Coronary artery (tissue), 2 donors: ENCODE measurements at regions not wholly inside any gene's neighbourhood (a gene's known extent, or its start where the extent isn't known, plus 50 kb on each side); places are given as distances from the start of the nearest gene placed in this dataset.

Experiments
- DNase-seq: peaks from one replicate; pipeline ENCODE4 v3.0.0-alpha.2; 2017; ENCODE audit warnings: low spot score
- H3K27ac ChIP-seq, 2 donors: fragments of 200-600 bp; sonication (generic); one replicate each; pipeline ENCODE4 v1.5.1; 2016 to 2019
- H3K4me3 ChIP-seq: fragments of 200-600 bp; sonication (generic); 2 replicates; pipeline ENCODE4 v1.5.1; 2016; ENCODE audit warnings: mild to moderate bottlenecking, moderate library complexity
- CTCF ChIP-seq: fragments of 200-600 bp; sonication (generic); IDR thresholded peaks from one replicate; pipeline ENCODE4 v1.5.1; 2019; ENCODE audit warnings: antibody characterized with exemption

DNA sequence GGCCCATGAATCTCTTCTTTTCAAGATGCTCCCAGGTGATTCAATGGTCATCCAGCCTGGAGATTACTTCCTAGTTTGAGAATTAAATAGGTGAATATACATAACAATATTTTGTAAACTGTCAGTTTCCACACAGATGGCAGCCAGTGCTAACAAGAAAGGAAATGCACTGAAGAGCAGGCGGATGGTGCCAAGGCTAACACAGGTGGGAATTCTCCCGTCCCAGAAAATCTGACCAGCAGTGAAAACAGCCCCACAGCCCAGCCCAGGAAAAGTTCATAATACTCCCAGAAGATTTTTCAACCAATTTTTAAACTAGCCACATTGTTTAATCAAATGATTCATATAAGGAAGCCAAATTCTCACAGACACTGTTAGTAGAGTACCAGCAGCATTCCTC is 387.2 kb upstream of the GATB start:
- no peak for DNase-seq
- no peak overlapping the region for H3K4me3 ChIP-seq
- TF ChIP-seq CTCF = no peak
- no peak overlapping the region for H3K27ac ChIP-seq

GRCh38 chr4:152146244-152146643 is 385.4 kb upstream of the GATB start:
- TF ChIP-seq CTCF = no peak
- H3K27ac ChIP-seq = no peak overlapping the region
- no peak overlapping the region for H3K4me3 ChIP-seq
- DNase-seq = no peak

GRCh38 chr4:152143806-152144205 is 383.0 kb upstream of the GATB start:
- no peak overlapping the region for H3K4me3 ChIP-seq
- no peak overlapping the region for H3K27ac ChIP-seq
- DNase-seq = no peak
- no peak for TF ChIP-seq CTCF

DNA sequence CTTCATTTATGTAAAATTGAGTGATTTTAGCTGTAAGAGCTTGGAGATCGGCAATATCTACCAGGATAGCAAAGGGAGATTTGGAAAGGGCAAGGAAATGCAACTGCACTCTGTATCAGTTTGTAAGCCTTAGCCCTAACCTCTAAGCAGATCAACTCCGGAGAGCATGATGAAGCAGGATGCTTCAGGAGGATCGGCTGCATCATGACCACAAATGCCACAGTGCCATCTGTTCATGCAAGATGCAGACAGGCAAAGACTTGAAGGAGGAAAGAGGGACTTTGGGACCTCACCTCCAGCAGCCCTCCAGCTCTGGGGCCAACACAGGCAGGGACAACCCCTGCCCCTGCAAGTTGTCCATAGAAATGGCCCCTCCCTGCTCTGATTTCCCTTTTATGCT is 377.6 kb upstream of the GATB start:
- no peak for TF ChIP-seq CTCF
- H3K27ac ChIP-seq = no peak overlapping the region
- DNase-seq = no peak
- no peak overlapping the region for H3K4me3 ChIP-seq

GRCh38 chr4:152132776-152133175 is 372.0 kb upstream of the GATB start:
- TF ChIP-seq CTCF = no peak
- Histone ChIP-seq H3K4me3 (no peak overlapping the region), H3K27ac (no peak overlapping the region)
- no peak for DNase-seq

DNA sequence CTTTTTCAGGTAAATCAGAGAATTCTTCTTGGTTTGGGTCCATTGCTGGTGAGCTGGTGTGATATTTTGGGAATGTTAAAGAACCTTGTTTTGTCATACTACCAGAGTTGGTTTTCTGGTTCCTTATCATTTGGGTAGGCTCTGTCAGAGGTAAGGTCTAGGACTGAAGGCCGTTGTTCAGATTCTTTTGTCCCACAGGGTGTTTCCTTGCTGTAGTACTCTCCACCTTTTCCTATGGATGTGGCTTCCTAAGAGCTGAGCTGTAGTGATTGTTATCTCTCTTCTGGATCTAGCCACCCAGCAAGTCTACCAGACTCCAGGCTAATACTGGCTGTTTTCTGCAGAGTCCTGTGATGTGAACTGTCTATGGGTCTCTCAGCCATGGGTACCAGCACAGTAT is 367.5 kb upstream of the GATB start:
- H3K27ac ChIP-seq = no peak overlapping the region
- no peak for TF ChIP-seq CTCF
- no peak overlapping the region for H3K4me3 ChIP-seq
- no peak for DNase-seq

- Histone ChIP-seq H3K4me3 (no peak overlapping the region), H3K27ac (no peak overlapping the region)
- DNase-seq = no peak
- TF ChIP-seq CTCF = no peak
Measured at GRCh38 chr4:152126238-152126637, 365.4 kb upstream of the GATB start.
